ENCODE measurements at regions not wholly inside any gene's neighbourhood (a gene's known extent, or its start where the extent isn't known, plus 50 kb on each side); places are given as distances from the start of the nearest gene placed in this dataset.

DNA sequence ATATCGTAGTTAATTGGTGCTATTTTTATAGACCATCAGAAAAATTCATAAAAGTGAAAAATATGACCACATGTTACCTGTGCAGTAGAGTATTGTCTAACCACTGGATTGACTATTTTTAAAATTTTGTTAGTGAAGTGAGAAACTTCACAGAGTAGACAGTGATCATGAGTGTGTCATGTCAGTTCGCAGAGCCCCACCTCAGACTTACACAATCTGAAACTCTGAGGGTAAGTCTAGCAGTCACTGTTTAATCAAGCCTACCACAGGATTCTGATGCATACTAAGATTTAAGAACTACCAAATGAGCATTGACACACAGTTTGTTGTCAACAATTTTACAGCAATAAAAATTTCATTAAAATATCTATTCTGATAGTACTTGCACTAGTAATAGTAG lies 552.9 kb upstream of the SUCLG2 start:
- no peak overlapping the region for H3K4me2 ChIP-seq
- no peaks in the 10 kb centered on the region for H3K9me3 ChIP-seq
- H3K4me3 ChIP-seq: no peak overlapping the region
- no peaks in the 10 kb centered on the region for H4K20me1 ChIP-seq
- H3K27me3 ChIP-seq: no peaks in the 10 kb centered on the region
- H3K9ac ChIP-seq: no peak overlapping the region
- TF ChIP-seq Cebpa-rat (IDR thresholded peaks at IDR 0.05): no peak
- H3K4me1 ChIP-seq: no peaks in the 10 kb centered on the region
- H3K36me3 ChIP-seq: no peaks in the 10 kb centered on the region
- no peak overlapping the region for H3K27ac ChIP-seq

DNA sequence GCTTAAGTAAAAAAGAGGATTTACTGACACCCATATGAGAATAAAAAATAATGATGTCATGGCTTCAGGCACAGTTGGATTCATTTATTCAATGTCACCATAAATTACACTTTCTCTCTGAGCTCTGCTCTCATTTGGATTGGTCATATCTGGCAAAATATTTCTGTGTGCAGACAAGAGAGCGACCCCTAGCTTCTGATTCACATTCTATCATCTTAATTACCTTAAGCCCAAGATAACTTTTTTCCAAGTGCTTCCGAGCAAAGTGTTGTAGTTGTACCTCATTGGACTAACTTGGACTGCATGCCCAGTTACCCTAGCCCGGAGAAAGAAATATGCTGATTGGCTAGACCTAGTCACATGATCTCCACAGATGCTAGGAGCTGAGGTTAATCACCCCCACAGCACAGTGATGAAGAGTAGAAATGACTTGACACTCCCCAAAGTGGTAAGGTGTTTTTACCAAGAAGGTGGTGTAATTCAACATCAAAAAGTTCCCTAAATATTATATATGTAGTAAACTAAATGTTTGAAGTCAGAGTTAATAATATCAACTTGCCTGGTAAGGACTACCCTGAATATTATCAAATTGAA lies 552.2 kb upstream of the SUCLG2 start:
- Histone ChIP-seq H3K9ac (no peak overlapping the region), H3K36me3 (no peaks in the 10 kb centered on the region), H4K20me1 (no peaks in the 10 kb centered on the region), H3K9me3 (no peaks in the 10 kb centered on the region), H3K4me3 (no peak overlapping the region), H3K27ac (no peak overlapping the region), H3K27me3 (no peaks in the 10 kb centered on the region), H3K4me2 (no peak overlapping the region), H3K4me1 (no peaks in the 10 kb centered on the region)
- no peak for TF ChIP-seq Cebpa-rat (IDR thresholded peaks at IDR 0.05)

DNA sequence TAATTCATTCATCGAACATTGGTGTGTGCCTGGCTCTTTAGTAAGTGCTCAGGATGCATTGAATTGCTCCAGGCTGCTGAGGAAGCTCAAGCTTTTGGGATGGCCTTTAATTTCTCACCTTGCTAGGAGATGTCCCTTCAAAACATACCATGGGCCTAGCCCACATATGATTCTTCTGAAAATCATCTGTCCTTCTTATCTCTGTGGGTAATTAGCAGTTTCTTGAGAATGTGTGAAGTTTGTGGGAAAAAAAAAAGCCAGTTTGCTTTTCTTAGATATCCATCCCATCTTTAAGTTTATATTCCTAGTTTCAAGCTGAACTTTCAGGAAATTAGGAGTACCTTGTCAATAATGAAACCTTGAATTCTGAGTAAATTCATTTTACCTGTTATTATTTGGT lies 532.3 kb upstream of the SUCLG2 start:
- Histone ChIP-seq H3K9ac (no peak overlapping the region), H3K9me3 (no peaks in the 10 kb centered on the region), H3K4me2 (no peak overlapping the region), H3K4me1 (no peaks in the 10 kb centered on the region), H3K36me3 (no peaks in the 10 kb centered on the region), H3K27ac (no peak overlapping the region), H3K4me3 (no peak overlapping the region), H3K27me3 (no peaks in the 10 kb centered on the region), H4K20me1 (no peaks in the 10 kb centered on the region)
- TF ChIP-seq Cebpa-rat (IDR thresholded peaks at IDR 0.05): no peak

DNA sequence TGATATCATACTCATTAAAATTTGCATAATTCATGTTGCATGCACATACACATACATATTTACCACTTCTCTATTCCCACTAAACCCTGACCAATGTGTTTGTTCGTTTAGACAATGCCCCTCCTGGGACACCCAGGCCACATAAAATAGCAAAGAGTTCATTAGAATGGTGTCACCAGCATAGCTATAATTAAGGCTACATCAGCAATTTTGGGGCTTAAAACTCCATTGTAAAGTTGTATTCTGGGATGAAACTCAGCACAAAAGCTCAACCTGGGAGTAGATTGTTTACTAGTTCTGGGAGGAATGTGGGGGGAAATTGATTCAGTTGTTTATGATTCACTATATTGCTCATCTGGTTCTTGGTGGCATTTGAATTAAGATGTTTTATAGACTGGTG lies 522.2 kb upstream of the SUCLG2 start:
- H3K9me3 ChIP-seq: peaks cover 32% of the 10 kb centered on the region
- TF ChIP-seq Cebpa-rat (IDR thresholded peaks at IDR 0.05): no peak
- H4K20me1 ChIP-seq: no peaks in the 10 kb centered on the region
- no peak overlapping the region for H3K9ac ChIP-seq
- no peak overlapping the region for H3K27ac ChIP-seq
- H3K4me2 ChIP-seq: no peak overlapping the region
- no peak overlapping the region for H3K4me3 ChIP-seq
- H3K36me3 ChIP-seq: no peaks in the 10 kb centered on the region
- H3K4me1 ChIP-seq: no peaks in the 10 kb centered on the region
- H3K27me3 ChIP-seq: no peaks in the 10 kb centered on the region

DNA sequence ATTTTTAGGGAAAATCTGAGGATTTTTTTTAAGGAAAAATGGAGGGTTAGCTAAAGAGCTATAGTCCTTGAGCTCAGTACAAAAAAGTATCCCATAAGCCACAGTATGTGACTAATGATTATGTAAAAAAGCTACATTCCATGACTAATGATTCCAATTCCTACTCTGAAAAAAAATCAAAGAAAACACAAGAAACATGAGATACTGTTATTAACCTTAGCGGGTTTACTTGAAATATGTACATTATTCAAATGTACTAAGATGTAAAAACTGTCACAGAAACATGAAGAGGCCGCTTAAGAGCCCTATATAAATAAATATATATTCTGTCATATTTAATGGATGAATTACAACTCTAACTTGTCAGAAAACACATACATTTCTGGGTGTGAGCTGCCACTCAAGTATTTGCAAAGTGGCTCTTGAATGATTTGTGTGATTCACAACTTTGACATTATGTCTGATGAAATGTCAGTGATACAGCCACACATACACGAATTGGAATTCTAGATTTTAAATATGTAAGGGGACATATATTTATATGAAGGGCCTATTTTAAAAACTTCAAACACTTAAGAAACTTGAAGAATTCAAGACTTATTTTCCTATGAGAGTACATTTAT lies 518.7 kb upstream of the SUCLG2 start:
- no peak overlapping the region for H3K27ac ChIP-seq
- no peak overlapping the region for H3K9ac ChIP-seq
- H3K9me3 ChIP-seq: peaks cover 43% of the 10 kb centered on the region
- no peak overlapping the region for H3K4me3 ChIP-seq
- H3K4me1 ChIP-seq: no peaks in the 10 kb centered on the region
- H3K36me3 ChIP-seq: no peaks in the 10 kb centered on the region
- no peak for TF ChIP-seq Cebpa-rat (IDR thresholded peaks at IDR 0.05)
- no peaks in the 10 kb centered on the region for H4K20me1 ChIP-seq
- no peaks in the 10 kb centered on the region for H3K27me3 ChIP-seq
- no peak overlapping the region for H3K4me2 ChIP-seq

DNA sequence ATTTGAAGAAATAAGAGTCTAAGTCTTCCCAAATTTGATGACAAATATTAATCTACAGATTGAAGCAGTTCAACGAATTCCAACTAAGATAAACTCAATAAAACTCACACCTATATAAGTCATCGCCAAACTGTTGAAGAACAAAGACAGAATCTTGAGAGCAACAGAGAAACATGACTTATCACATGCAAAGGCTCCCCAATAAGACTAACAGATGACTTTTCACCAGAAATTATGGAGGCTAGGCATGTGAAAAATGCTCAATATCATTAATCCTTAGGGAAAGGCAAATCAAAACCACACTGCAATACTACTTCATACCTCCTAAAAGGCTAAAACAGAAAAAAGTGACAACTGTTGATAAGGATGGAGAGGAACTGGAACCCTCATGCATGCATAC lies 517.6 kb upstream of the SUCLG2 start:
- H3K9me3 ChIP-seq: peaks cover 43% of the 10 kb centered on the region
- no peak overlapping the region for H3K9ac ChIP-seq
- H3K27me3 ChIP-seq: no peaks in the 10 kb centered on the region
- H3K4me2 ChIP-seq: no peak overlapping the region
- H4K20me1 ChIP-seq: no peaks in the 10 kb centered on the region
- no peak overlapping the region for H3K27ac ChIP-seq
- no peaks in the 10 kb centered on the region for H3K36me3 ChIP-seq
- no peak overlapping the region for H3K4me3 ChIP-seq
- TF ChIP-seq Cebpa-rat (IDR thresholded peaks at IDR 0.05): no peak
- H3K4me1 ChIP-seq: no peaks in the 10 kb centered on the region

DNA sequence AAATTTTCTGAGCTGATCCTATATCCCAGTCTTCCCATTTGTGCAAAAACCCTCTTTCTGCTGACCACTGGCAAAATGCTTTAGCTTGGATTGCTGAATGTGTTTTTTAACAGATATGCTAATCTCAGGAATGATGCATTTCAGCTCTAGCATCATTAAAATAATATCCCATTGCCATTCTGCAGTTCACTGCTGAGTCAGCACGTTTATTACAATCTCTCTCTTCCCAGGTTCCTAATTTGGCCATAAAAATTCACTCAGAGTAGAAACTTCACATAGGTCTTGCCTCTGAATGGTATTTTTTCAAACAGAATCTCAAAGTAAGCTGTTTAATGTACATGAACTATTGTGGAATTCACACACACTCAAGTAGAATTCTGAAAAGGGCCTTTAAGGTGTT lies 509.6 kb upstream of the SUCLG2 start:
- Histone ChIP-seq H3K27me3 (no peaks in the 10 kb centered on the region), H4K20me1 (no peaks in the 10 kb centered on the region), H3K9ac (no peak overlapping the region), H3K4me2 (no peak overlapping the region), H3K4me1 (no peaks in the 10 kb centered on the region), H3K4me3 (no peak overlapping the region), H3K9me3 (no peaks in the 10 kb centered on the region), H3K27ac (no peak overlapping the region), H3K36me3 (no peaks in the 10 kb centered on the region)
- TF ChIP-seq Cebpa-rat (IDR thresholded peaks at IDR 0.05): no peak

DNA sequence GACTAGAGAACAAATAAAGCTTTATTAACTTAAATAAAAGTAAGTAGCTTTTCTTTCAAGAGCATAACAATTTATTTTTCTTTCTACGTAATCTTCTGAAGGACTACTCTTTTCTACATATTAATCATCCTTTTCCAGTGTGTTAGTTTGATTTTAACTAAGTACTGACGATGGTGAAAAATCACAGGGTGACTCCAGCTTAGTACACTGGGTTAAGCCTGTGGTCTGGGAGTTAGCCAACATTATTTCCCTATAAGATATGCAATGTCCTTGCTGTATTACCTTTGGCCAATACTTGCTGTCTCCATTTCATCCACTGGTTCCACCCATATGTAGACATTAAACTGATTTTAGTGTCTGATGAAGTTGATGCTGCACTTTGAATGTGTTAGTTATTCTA lies 508.6 kb upstream of the SUCLG2 start:
- Histone ChIP-seq H3K4me3 (no peak overlapping the region), H3K27ac (no peak overlapping the region), H3K9ac (no peak overlapping the region), H3K4me2 (no peak overlapping the region), H3K9me3 (no peaks in the 10 kb centered on the region), H3K4me1 (no peaks in the 10 kb centered on the region), H4K20me1 (no peaks in the 10 kb centered on the region), H3K27me3 (no peaks in the 10 kb centered on the region), H3K36me3 (no peaks in the 10 kb centered on the region)
- no peak for TF ChIP-seq Cebpa-rat (IDR thresholded peaks at IDR 0.05)

DNA sequence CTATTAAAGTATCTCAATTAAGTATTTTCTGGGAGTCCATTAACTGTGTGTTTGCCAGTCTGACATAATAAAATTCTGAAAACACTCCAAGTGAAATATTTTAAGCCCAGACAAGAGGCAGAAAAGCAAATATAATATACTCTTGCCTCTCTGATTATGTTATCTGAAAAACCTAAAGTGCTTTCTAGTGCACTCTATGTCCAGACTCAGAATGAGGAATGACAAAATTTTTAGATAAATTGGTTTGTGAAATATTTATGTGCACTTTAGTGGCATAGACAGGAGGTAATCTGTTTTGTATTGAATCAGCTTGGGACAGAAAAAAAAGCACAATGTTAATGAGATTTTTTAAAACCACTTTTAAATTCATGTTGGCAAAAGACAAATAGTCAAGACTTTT lies 508.2 kb upstream of the SUCLG2 start:
- Histone ChIP-seq H3K9me3 (no peaks in the 10 kb centered on the region), H3K27ac (no peak overlapping the region), H4K20me1 (no peaks in the 10 kb centered on the region), H3K9ac (no peak overlapping the region), H3K36me3 (no peaks in the 10 kb centered on the region), H3K27me3 (no peaks in the 10 kb centered on the region), H3K4me1 (no peaks in the 10 kb centered on the region), H3K4me3 (no peak overlapping the region), H3K4me2 (no peak overlapping the region)
- TF ChIP-seq Cebpa-rat (IDR thresholded peaks at IDR 0.05): no peak

DNA sequence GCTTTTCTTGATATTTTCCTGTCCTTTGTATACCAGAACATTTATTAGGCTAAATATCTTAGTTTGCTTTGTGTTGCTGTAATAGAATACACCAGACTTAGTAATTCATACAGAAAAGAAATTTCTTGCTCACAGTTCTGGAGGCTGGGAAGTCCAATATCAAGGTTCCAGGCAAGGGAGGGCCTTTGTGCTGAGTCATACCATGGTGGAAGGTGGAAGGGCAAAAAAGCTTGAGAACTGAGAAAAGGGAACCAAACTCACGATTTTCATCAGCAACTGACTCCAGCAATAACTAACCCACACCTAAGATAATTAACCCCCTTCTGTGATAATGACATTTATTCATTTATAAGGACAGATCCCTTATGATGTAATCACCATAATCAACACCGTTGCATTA lies 496.9 kb upstream of the SUCLG2 start:
- Histone ChIP-seq H3K36me3 (no peaks in the 10 kb centered on the region), H3K9ac (no peak overlapping the region), H3K4me1 (no peaks in the 10 kb centered on the region), H3K4me2 (no peak overlapping the region), H3K4me3 (no peak overlapping the region), H3K27ac (no peak overlapping the region), H4K20me1 (no peaks in the 10 kb centered on the region), H3K9me3 (no peaks in the 10 kb centered on the region), H3K27me3 (no peaks in the 10 kb centered on the region)
- no peak for TF ChIP-seq Cebpa-rat (IDR thresholded peaks at IDR 0.05)

DNA sequence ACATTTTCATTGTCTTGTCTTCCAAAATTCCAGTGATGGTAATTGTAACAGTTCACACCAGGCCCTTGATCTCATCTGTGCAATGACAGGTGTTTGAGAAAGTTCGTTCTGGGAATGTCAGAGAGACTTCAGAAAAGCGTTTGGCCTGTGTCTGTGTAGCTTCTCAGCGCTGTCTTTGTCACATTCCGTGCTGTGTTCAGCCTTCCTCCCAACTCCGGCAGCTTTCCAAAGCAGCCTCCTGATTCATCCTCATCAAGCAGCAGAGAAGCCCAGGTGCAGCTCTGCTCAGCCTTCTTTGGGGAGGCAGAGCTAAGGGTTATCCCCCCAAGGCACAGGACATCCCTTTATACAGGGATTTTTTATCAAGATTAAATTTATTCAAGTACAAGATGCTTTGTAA lies 494.0 kb upstream of the SUCLG2 start:
- Histone ChIP-seq H3K36me3 (no peaks in the 10 kb centered on the region), H3K27ac (no peak overlapping the region), H3K27me3 (no peaks in the 10 kb centered on the region), H3K9ac (no peak overlapping the region), H4K20me1 (no peaks in the 10 kb centered on the region), H3K9me3 (no peaks in the 10 kb centered on the region), H3K4me3 (no peak overlapping the region), H3K4me2 (no peak overlapping the region), H3K4me1 (no peaks in the 10 kb centered on the region)
- TF ChIP-seq Cebpa-rat (IDR thresholded peaks at IDR 0.05): no peak

Data from BLaER1 (cell line).